GM12801 (cell line): ENCODE measurements at regions not wholly inside any gene's neighbourhood (a gene's known extent, or its start where the extent isn't known, plus 50 kb on each side); places are given as distances from the start of the nearest gene placed in this dataset.

Experiments used
- TF ChIP-seq, protein P1 (sequence below): IDR thresholded peaks from one replicate; pipeline ENCODE4 v1.5.1; 2011; ENCODE audit warnings: control low read depth; ENCODE audit not compliant: insufficient read length; ENCODE audit errors: extremely low read depth

DNA sequence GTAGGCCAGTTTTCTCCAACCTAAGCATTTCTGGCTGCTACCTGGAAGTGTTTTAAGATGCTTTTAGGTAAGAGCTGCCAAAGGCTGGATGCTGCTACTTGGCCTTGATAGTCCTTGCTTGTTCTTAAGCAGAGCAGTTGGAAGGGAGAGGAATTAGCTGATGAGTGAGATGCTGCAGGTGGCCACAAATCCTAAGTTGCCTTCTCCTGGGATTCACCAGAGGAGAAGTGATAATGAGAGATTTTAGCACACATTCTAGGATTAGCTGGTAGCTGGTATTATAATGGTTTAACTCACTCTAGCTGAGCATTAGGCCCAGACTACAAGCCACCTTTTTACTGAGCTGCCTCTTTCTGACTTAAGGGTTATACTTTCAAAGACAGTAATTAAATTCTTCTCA is 442.9 kb upstream of the RAG2 start:
- TF ChIP-seq, protein P1, sequence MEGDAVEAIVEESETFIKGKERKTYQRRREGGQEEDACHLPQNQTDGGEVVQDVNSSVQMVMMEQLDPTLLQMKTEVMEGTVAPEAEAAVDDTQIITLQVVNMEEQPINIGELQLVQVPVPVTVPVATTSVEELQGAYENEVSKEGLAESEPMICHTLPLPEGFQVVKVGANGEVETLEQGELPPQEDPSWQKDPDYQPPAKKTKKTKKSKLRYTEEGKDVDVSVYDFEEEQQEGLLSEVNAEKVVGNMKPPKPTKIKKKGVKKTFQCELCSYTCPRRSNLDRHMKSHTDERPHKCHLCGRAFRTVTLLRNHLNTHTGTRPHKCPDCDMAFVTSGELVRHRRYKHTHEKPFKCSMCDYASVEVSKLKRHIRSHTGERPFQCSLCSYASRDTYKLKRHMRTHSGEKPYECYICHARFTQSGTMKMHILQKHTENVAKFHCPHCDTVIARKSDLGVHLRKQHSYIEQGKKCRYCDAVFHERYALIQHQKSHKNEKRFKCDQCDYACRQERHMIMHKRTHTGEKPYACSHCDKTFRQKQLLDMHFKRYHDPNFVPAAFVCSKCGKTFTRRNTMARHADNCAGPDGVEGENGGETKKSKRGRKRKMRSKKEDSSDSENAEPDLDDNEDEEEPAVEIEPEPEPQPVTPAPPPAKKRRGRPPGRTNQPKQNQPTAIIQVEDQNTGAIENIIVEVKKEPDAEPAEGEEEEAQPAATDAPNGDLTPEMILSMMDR, result no peak

DNA sequence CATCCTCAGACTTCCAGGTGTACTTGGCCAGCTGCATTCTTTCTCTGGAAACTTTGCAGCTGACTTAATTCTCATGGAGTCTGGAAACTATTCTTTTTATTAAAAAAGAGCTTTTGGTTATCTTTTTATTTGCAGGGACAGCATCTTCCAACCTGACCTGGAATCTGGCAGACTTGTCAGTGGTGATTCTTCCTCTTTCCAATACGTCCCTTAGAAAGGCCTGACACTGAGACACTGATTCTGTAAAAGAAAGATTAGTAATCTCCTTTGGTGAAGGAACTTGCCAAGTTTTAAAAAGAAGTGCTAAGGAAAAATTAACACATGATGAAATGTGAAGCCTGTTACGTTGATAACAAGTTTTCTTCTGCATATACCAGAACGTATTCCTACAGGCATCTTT is 440.9 kb upstream of the RAG2 start:
- TF ChIP-seq, protein P1, result no peak

DNA sequence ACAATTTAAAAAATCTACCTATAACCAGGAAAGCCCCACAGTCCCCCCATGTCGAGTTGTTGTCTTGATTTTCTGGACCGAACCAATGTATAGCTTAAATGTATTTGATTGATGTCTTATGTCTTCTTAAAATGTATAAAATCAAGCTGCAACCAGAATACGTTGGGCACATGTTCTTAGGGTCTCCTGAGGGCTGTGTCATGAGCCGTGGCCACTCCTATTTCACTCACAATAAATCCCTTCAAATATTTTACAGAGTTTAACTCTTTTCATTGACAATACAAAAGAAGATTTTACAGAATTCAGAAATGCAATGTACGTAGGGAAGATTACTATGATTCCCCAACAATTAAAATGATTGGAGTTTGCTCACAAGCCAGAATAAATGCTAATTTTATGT is 428.7 kb upstream of the RAG2 start:
- TF ChIP-seq, protein P1, result no peak

DNA sequence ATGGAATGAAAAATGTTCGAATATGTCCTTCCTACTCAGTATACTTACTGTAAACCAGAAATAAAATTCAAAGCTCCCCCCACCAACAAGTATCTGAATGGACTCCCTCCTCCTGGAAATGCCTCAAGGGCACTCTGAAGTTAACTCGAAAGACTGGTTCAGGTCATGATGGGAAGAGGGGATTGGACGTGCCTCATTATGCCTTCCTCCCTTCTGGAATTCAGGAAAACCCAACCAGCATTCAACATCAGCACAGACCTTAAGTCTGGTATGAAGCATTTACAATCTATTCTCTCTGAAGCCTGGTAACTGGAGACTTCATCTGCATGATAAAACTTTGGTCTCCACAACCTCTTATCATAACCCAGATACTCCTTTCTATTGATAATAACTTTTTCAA is 428.3 kb upstream of the RAG2 start:
- TF ChIP-seq, protein P1, result no peak

DNA sequence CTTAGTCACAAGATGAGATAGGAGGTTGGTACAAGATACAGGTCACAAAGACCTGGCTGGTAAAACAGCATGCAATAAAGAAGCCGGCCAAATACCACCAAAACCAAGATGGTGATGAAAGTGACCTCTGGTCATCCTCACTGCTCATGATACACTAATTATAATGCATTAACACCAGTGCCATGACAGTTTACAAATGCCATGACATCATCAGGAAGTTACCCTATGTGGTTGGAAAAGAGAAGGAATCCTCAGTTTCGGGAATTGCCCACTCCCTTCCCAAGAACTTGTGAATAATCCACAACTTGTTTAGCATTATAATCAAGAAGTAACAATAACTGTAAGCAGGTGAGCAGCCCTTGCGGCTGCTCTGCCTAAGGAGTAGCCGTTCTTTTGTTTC is 408.5 kb upstream of the RAG2 start:
- TF ChIP-seq, protein P1, result no peak

DNA sequence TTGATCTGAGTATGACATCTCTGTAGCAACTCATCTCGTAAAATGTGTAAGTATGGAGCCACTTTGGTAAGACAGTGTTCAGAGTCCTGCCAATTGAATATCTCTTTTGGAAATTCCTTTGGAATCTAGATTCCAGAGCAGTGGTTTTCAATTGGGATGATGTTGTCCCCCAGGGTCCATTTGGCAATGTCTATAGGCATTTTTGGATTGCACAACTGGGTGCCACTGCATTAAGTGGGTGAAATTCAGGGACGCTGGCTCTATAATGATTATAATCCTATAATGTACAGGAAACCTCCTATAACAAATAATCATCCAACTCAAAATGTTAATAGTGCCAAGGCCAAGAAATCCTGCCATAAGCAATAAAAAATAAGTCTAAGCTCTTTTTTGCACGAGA is 404.8 kb upstream of the RAG2 start:
- TF ChIP-seq, protein P1, result no peak

DNA sequence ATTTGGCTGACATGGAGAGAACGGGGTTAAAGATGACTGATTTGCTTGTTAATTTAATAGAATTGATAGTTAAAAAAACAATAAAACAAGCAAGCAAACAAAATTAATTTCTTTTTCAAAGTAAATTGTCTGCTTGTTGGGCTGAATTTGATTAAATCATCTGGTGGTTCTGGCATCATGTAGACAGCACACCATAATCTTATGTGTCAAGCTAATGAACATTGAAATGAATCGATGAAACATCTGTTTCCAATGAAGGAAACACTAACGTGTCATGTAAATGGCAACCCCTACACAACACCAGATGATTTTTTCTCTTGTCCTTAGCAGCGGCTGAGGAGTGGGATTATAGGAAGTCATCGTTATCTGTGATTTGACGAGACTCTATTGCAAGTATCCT is 399.6 kb upstream of the RAG2 start:
- TF ChIP-seq, protein P1, result no peak

DNA sequence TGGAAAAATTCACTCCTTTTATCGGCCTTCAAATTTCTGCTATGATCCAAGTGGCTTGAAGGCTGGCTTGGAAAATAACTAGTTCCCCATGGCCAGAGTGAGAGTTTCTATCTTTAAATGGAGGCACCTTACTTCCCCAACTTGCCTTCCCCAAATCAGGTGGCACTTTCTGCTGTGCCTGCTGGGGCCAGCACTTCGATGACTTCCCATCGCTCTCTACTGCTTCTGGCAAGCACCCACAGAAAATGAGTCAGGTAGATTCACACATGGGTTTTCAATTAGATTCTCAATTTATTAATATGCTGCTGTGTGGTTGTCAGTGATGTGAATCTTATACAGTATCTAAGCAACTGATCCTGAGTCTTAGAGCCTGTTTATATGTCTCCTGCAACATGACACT is 398.8 kb upstream of the RAG2 start:
- TF ChIP-seq, protein P1, result no peak
